Fibroblast of lung (primary cell): ENCODE measurements at regions not wholly inside any gene's neighbourhood (a gene's known extent, or its start where the extent isn't known, plus 50 kb on each side); places are given as distances from the start of the nearest gene placed in this dataset.

Source experiments
- CTCF ChIP-seq, 2 donors: IDR thresholded peaks in 1 of 2; conservative IDR thresholded peaks in 1 of 2; 1 replicate in 1 of 2; 2 replicates in 1 of 2; pipeline ENCODE4 v1.5.1; 2011 to 2012; ENCODE audit warnings: low read length in 2 of 2, control low read depth in 1 of 2, inconsistent platforms in 1 of 2, low read depth in 1 of 2, mild to moderate bottlenecking in 1 of 2
- EZH2 ChIP-seq: IDR thresholded peaks from 2 replicates; pipeline ENCODE4 v1.5.1; 2012; ENCODE audit warnings: low read length, control low read depth, mild to moderate bottlenecking; ENCODE audit errors: missing control alignments

- TF ChIP-seq CTCF (conservative IDR thresholded peaks at IDR 0.05 in 1 of 2, IDR thresholded peaks at IDR 0.05 in 1 of 2; ENCODE audit: low read depth in 1 of 2, low read length in 2 of 2) (no peak), EZH2 (no peak)
Observed at GRCh38 chr2:16202266-16203020, 262.1 kb downstream of the MYCN start.
